BLaER1 treated with 17β-estradiol and CSF1 and Interleukin-3, amounts not matched to agents 10 nM and 100 nM (cell line): ENCODE measurements at regions not wholly inside any gene's neighbourhood (a gene's known extent, or its start where the extent isn't known, plus 50 kb on each side); places are given as distances from the start of the nearest gene placed in this dataset.
"Not testable (repeated sequence)": the region's sequence is repeated elsewhere in the genome, so short reads cannot be mapped to it uniquely, and the experiment has no call there.

Source experiments
- H3K27ac ChIP-seq, 11 experiments: shearing (Covaris generic); formaldehyde crosslinking; 2 replicates each; pipeline ENCODE4 v1.8.1; 2022
- H3K27me3 ChIP-seq, 11 experiments: shearing (Covaris generic); formaldehyde crosslinking; 2 replicates each; pipeline ENCODE4 v1.8.1; 2022
- H3K36me3 ChIP-seq, 11 experiments: shearing (Covaris generic); formaldehyde crosslinking; 2 replicates each; pipeline ENCODE4 v1.8.1; 2022
- H3K4me1 ChIP-seq, 10 experiments: shearing (Covaris generic); formaldehyde crosslinking; 2 replicates each; pipeline ENCODE4 v1.8.1; 2022
- H3K4me2 ChIP-seq, 11 experiments: shearing (Covaris generic); formaldehyde crosslinking; 2 replicates each; pipeline ENCODE4 v1.8.1; 2022
- H3K4me3 ChIP-seq, 10 experiments: shearing (Covaris generic); formaldehyde crosslinking; 2 replicates each; pipeline ENCODE4 v1.8.1; 2022
- H3K9ac ChIP-seq, 11 experiments: shearing (Covaris generic); formaldehyde crosslinking; 2 replicates each; pipeline ENCODE4 v1.8.1; 2022
- H3K9me3 ChIP-seq, 11 experiments: shearing (Covaris generic); formaldehyde crosslinking; replicated peaks in 1 of 11; 2 replicates each; pipeline ENCODE4 v1.8.1; 2022
- H4K20me1 ChIP-seq, 11 experiments: shearing (Covaris generic); formaldehyde crosslinking; 2 replicates each; pipeline ENCODE4 v1.8.1; 2022
- Cebpa-rat ChIP-seq, 11 experiments: shearing (Covaris generic); IDR thresholded peaks; 2 replicates each; pipeline ENCODE4 v1.8.1; 2022

- not testable (repeated sequence) for H4K20me1 ChIP-seq, H3K4me1 ChIP-seq
Measured at GRCh38 chr12:131298526-131299369, 345.0 kb downstream of the ADGRD1 start.

DNA sequence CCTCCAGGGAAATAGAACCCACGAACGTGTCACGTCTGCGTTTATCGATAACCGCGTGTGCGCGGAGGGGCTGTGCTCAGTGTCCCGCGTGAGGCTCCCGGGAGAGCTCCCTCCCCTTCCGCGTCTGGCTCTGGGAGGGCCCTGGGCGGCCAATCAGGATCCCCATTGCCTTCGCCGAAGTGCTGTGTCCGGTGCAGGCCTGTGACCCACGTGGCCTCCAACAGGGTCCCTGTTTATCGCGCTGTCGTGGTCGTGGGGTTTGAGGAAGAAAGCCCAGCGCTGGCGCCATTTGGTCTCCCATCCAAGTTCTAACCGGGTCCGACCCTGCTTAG is 345.6 kb downstream of the ADGRD1 start:
- H3K9ac ChIP-seq, H3K4me2 ChIP-seq, H3K4me3 ChIP-seq, H3K36me3 ChIP-seq, H3K27ac ChIP-seq, H3K9me3 ChIP-seq, H3K4me1 ChIP-seq, H4K20me1 ChIP-seq: not testable (repeated sequence)
- peaks cover 0 to 16% (median 9%) of the 10 kb centered on the region in 11 experiments; a peak in 18 of 22 replicates for H3K27me3 ChIP-seq

More at GRCh38 chr12:131298526-131299369, 345.0 kb downstream of the ADGRD1 start:
- H3K9ac ChIP-seq, H3K9me3 ChIP-seq, H3K4me2 ChIP-seq, H3K27ac ChIP-seq, H3K4me3 ChIP-seq, H3K36me3 ChIP-seq: not testable (repeated sequence)
- peaks cover 0 to 16% (median 9%) of the 10 kb centered on the region in 11 experiments; a peak in 18 of 22 replicates for H3K27me3 ChIP-seq

DNA sequence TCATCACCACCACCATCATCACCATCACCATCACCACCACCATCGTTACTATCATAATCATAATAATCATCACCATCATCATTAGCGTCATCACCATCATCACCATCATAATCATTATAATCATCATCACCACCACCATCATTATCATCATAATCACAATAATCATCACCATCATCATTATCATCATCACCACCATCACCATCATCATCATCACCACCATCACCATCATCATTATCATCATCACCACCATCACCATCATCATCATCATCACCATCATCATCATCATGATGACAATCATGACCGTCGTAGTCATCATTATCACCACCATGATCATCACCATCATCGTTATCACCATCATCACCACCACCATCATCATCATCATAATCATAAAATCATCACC is 349.9 kb downstream of the ADGRD1 start:
- not testable (repeated sequence) for H4K20me1 ChIP-seq, H3K4me2 ChIP-seq, H3K4me3 ChIP-seq, H3K36me3 ChIP-seq, H3K27ac ChIP-seq, H3K4me1 ChIP-seq, H3K27me3 ChIP-seq, H3K9me3 ChIP-seq, H3K9ac ChIP-seq

- H3K4me3 ChIP-seq, H4K20me1 ChIP-seq, H3K27me3 ChIP-seq, H3K27ac ChIP-seq, H3K9ac ChIP-seq, H3K4me2 ChIP-seq, H3K36me3 ChIP-seq, H3K9me3 ChIP-seq, H3K4me1 ChIP-seq: not testable (repeated sequence)
Measured at GRCh38 chr12:131304642-131305041, 350.9 kb downstream of the ADGRD1 start.

DNA sequence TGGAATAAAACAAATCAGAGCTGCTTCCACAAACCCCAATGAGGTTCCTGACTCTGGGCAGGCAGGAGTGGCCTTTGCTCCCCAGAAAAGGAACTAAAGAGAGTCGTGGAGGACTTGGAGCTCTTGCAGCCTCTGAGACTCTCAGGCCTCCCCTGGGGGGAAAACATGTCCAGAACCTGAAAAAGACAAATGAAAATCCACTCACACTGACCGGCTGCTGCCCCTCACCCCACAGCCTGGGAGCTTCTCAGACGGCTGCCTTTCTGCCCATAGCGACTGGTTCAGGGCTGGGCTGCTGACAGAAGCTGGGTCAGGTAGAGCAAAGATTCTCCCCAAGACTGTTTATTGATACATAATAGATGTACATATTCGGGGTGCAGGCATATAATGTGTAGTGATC is 356.0 kb downstream of the ADGRD1 start:
- Histone ChIP-seq H3K27ac (no peak overlapping the region), H3K9me3 (no peaks in the 10 kb centered on the region), H3K4me3 (no peak overlapping the region), H3K27me3 (no peaks in the 10 kb centered on the region), H3K9ac (no peak overlapping the region), H3K4me2 (no peak overlapping the region), H3K4me1 (peaks cover 0 to 4% (median 0%) of the 10 kb centered on the region in 10 experiments; a peak in 1 of 20 replicates), H4K20me1 (peaks cover 0 to 7% (median 0%) of the 10 kb centered on the region in 11 experiments; a peak in 1 of 22 replicates), H3K36me3 (no peaks in the 10 kb centered on the region)
- no peak for TF ChIP-seq Cebpa-rat (IDR thresholded peaks at IDR 0.05)

GRCh38 chr12:131310227-131310969 is 356.7 kb downstream of the ADGRD1 start:
- H3K27me3 ChIP-seq, H3K9ac ChIP-seq, H3K4me3 ChIP-seq, H4K20me1 ChIP-seq, H3K4me1 ChIP-seq, H3K36me3 ChIP-seq, H3K27ac ChIP-seq, H3K4me2 ChIP-seq, H3K9me3 ChIP-seq: not testable (repeated sequence)

- not testable (repeated sequence) for H3K36me3 ChIP-seq, H3K4me2 ChIP-seq, H3K27ac ChIP-seq, H3K27me3 ChIP-seq, H3K9ac ChIP-seq, H3K4me1 ChIP-seq, H3K4me3 ChIP-seq, H4K20me1 ChIP-seq
- H3K9me3 ChIP-seq = peaks cover 0 to 15% (median 5%) of the 10 kb centered on the region in 11 experiments; a peak in 5 of 22 replicates
Measured at GRCh38 chr12:131311279-131311722, 357.6 kb downstream of the ADGRD1 start.

DNA sequence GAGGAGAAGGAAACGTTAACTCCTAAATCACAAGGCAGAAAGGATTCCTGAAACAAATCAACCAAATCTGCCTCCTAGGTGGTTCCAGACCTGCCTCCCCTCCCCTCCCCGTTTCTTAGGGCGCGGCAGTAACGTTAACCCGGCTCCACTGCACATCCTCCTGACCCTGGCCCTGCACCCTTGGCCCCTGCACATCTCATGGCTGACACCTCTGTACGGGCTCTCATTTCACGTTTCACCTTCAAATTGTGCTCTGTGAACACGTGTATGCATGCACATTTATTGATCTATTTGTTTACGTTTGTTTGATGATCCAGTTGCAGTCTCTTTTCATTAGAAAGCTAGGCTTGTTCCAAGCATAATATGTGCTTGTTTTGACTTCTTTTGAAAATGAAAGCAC is 358.1 kb downstream of the ADGRD1 start:
- Histone ChIP-seq H3K4me3 (no peak overlapping the region), H3K36me3 (no peaks in the 10 kb centered on the region), H3K4me2 (0 out of 22 replicates have a peak overlapping the region, but pooled peaks of 1 of the 11 experiments have one; percentile 1), H3K4me1 (peaks cover 0 to 4% (median 0%) of the 10 kb centered on the region in 10 experiments; a peak in 1 of 20 replicates), H3K27me3 (no peaks in the 10 kb centered on the region), H3K9ac (no peak overlapping the region), H4K20me1 (peaks cover 0 to 7% (median 0%) of the 10 kb centered on the region in 11 experiments; a peak in 1 of 22 replicates), H3K27ac (no peak overlapping the region), H3K9me3 (peaks cover 0 to 19% (median 8%) of the 10 kb centered on the region in 11 experiments; a peak in 15 of 22 replicates)
- no peak for TF ChIP-seq Cebpa-rat (IDR thresholded peaks at IDR 0.05)

GRCh38 chr12:131312382-131312781 is 358.7 kb downstream of the ADGRD1 start:
- not testable (repeated sequence) for H3K4me3 ChIP-seq, H3K36me3 ChIP-seq, H4K20me1 ChIP-seq, H3K27ac ChIP-seq, H3K4me1 ChIP-seq, H3K27me3 ChIP-seq, H3K9ac ChIP-seq
- 0 out of 22 replicates have a peak overlapping the region, but pooled peaks of 1 of the 11 experiments have one; percentile 1 for H3K4me2 ChIP-seq
- peaks cover 6 to 26% (median 15%) of the 10 kb centered on the region in 11 experiments; a peak in 19 of 22 replicates for H3K9me3 ChIP-seq
